A673 (cell line): ENCODE measurements at regions not wholly inside any gene's neighbourhood (a gene's known extent, or its start where the extent isn't known, plus 50 kb on each side); places are given as distances from the start of the nearest gene placed in this dataset.

Source experiments
- BruUV-seq: library from RNA; stranded (reverse); fragments of 400-500 nt; replicated peaks from 2 replicates; lab custom pipeline; 2021; lab: Mats Ljungman, UMichigan
- CTCF ChIA-PET: fragments of 300-600 bp; sonication (Branson Sonifier 250); formaldehyde crosslinking; loops from one replicate; lab custom pipeline; 2022; ENCODE audit warnings: antibody characterized with exemption; lab: Charles Lee
- POLR2A ChIA-PET: fragments of 300-600 bp; sonication (Branson Sonifier 250); formaldehyde crosslinking; loops from one replicate; lab custom pipeline; 2022; ENCODE audit warnings: antibody characterized with exemption; ENCODE audit not compliant: low non-redundant PET; lab: Charles Lee
- DNase-seq: peaks from one replicate; pipeline ENCODE4 v3.0.0-alpha.2; 2015; ENCODE audit warnings: low spot score
- H3K27ac ChIP-seq: fragments of 200-600 bp; sonication (generic); 2 replicates; pipeline ENCODE4 v1.5.1; 2016; ENCODE audit warnings: mixed run types, low read depth, mild to moderate bottlenecking, mixed read lengths, antibody characterized with exemption, low read length; ENCODE audit not compliant: poor library complexity, severe bottlenecking
- H3K27me3 ChIP-seq: fragments of 200-600 bp; sonication (generic); replicated peaks from 2 replicates; pipeline ENCODE4 v1.6.1; 2017; ENCODE audit warnings: mixed run types, low read depth, mild to moderate bottlenecking, mixed read lengths, antibody characterized with exemption, low read length; ENCODE audit not compliant: insufficient read depth, poor library complexity
- H3K36me3 ChIP-seq: fragments of 200-600 bp; sonication (generic); 2 replicates; pipeline ENCODE4 v1.6.1; 2016; ENCODE audit warnings: mixed run types, mild to moderate bottlenecking, mixed read lengths, antibody characterized with exemption, low read length; ENCODE audit not compliant: insufficient read depth, poor library complexity, severe bottlenecking
- H3K4me1 ChIP-seq: fragments of 200-600 bp; sonication (generic); 2 replicates; pipeline ENCODE4 v1.6.1; 2017; ENCODE audit warnings: mixed run types, mild to moderate bottlenecking, mixed read lengths, antibody characterized with exemption, low read length; ENCODE audit not compliant: insufficient read depth, poor library complexity, severe bottlenecking
- H3K4me3 ChIP-seq: fragments of 200-600 bp; sonication (generic); 2 replicates; pipeline ENCODE4 v1.5.1; 2016; ENCODE audit warnings: low read depth, mixed run types, mild to moderate bottlenecking, mixed read lengths, low read length; ENCODE audit not compliant: poor library complexity, severe bottlenecking
- H3K9me3 ChIP-seq: fragments of 200-600 bp; sonication (generic); 2 replicates; pipeline ENCODE4 v1.6.1; 2016; ENCODE audit warnings: mixed run types, low read depth, mild to moderate bottlenecking, mixed read lengths, antibody characterized with exemption, low read length; ENCODE audit not compliant: poor library complexity, severe bottlenecking
- EZH2 ChIP-seq: fragments of 200-600 bp; sonication (generic); IDR thresholded peaks from 2 replicates; pipeline ENCODE4 v1.6.1; 2017; ENCODE audit warnings: borderline replicate concordance, low read depth, mild to moderate bottlenecking, mixed read lengths, antibody characterized with exemption, low read length; ENCODE audit not compliant: poor library complexity, severe bottlenecking
- intact Hi-C: fragments of 100-400 bp; cut with micrococcal nuclease; formaldehyde crosslinking; loops from one replicate; pipeline ENCODE4 v1.10.0; 2022; ENCODE audit not compliant: unreplicated experiment
- TF ChIP-seq, protein P1 (sequence below): fragments of 300-800, 200-600 bp; sonication (generic); conservative IDR thresholded peaks from 2 replicates; pipeline ENCODE4 v1.5.1; 2017; ENCODE audit warnings: low read depth, mild to moderate bottlenecking, antibody characterized with exemption, low read length, moderate library complexity, mixed read lengths

DNA sequence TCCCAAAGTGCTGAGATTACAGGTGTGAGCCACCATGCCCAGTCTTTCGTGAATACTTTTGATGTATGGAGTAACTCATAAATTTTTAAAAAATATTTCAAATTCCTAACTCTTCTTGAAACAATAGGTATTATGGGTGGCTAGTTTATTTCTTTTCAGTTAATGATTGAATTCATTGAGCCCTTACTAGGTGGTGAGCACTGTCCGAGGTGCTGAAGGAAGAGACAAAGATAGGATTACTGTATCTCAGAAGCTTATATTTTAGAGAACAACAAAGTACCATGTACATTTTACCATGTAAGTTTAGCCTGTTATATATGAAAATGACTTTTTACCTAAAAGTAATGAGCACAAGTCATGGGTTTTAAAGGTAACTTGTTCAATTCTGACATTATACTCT, 418.3 kb downstream of the NPIPA7 start:
- Histone ChIP-seq H3K36me3 (no peaks in the 10 kb centered on the region), H3K27ac (no peak overlapping the region), H3K27me3 (no peaks in the 10 kb centered on the region), H3K9me3 (no peaks in the 10 kb centered on the region), H3K4me3 (no peak overlapping the region), H3K4me1 (no peaks in the 10 kb centered on the region)
- no TSS peak for BruUV-seq
- ChIA-PET POLR2A (no interaction called here), CTCF (no interaction called here)
- TF ChIP-seq EZH2: no peak
- TF ChIP-seq, protein P1, sequence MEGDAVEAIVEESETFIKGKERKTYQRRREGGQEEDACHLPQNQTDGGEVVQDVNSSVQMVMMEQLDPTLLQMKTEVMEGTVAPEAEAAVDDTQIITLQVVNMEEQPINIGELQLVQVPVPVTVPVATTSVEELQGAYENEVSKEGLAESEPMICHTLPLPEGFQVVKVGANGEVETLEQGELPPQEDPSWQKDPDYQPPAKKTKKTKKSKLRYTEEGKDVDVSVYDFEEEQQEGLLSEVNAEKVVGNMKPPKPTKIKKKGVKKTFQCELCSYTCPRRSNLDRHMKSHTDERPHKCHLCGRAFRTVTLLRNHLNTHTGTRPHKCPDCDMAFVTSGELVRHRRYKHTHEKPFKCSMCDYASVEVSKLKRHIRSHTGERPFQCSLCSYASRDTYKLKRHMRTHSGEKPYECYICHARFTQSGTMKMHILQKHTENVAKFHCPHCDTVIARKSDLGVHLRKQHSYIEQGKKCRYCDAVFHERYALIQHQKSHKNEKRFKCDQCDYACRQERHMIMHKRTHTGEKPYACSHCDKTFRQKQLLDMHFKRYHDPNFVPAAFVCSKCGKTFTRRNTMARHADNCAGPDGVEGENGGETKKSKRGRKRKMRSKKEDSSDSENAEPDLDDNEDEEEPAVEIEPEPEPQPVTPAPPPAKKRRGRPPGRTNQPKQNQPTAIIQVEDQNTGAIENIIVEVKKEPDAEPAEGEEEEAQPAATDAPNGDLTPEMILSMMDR: no peak
- DNase-seq: peak; percentile 1
- intact Hi-C loops: no loop called here

DNA sequence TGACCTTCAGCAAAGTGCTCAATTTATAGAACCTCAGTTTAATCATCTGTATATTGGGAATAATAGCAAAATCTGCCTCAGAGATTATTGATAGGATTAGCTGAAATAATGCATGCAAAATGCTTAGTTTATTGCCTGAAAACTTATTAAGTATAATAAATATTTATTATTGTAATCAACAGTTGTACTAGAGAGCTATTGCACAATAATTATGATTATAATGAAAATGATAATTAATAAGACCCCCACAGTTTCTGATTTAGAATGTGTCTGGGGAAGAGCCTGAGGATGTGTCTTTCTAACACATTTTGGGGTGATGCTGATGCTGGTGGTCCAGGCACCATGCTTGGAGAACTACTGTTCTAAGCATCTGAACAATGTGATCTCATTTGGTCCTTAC, 419.6 kb downstream of the NPIPA7 start:
- Histone ChIP-seq H3K4me1 (no peaks in the 10 kb centered on the region), H3K4me3 (no peak overlapping the region), H3K36me3 (no peaks in the 10 kb centered on the region), H3K27me3 (no peaks in the 10 kb centered on the region), H3K9me3 (no peaks in the 10 kb centered on the region), H3K27ac (no peak overlapping the region)
- no TSS peak for BruUV-seq
- POLR2A ChIA-PET: no interaction called here
- TF ChIP-seq, protein P1: no peak
- no peak for TF ChIP-seq EZH2
- intact Hi-C loops: no loop called here
- CTCF ChIA-PET: no interaction called here
- DNase-seq: no peak

DNA sequence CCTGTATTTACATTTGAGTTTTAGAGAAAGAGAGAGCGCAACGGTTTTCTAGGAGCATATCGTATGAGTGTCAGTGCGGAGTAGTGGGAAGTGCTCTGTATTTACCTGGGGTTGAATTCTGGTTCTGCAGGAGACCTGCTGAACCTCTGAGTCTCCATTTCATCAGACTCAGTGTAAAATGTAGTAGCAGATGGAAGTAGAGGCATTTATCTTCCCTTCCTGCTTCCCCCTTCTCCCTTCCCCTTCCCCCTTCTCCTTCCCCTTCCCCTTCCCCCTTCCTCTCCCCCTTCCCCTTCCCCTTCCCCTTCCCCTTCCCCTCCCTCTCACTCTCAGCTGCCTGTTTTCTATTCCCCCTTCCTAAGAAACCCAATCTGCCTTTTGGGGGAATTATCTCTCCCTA, 426.9 kb downstream of the NPIPA7 start:
- ChIA-PET POLR2A (no interaction called here), CTCF (no interaction called here)
- Histone ChIP-seq H3K27me3 (no peaks in the 10 kb centered on the region), H3K9me3 (peaks cover 8% of the 10 kb centered on the region), H3K27ac (no peak overlapping the region), H3K4me3 (no peak overlapping the region), H3K36me3 (no peaks in the 10 kb centered on the region), H3K4me1 (no peaks in the 10 kb centered on the region)
- TF ChIP-seq, protein P1: no peak
- TF ChIP-seq EZH2: no peak
- no peak for DNase-seq
- BruUV-seq: no TSS peak
- intact Hi-C loops: no loop called here
